DND-41 (cell line): ENCODE measurements at regions not wholly inside any gene's neighbourhood (a gene's known extent, or its start where the extent isn't known, plus 50 kb on each side); places are given as distances from the start of the nearest gene placed in this dataset.

Experiments used
- ATAC-seq: fragments of 200-7000 bp; cut with Tn5 transposase; 3 replicates; pipeline ENCODE4 v1.9.1; 2021; ENCODE audit warnings: low read depth; ENCODE audit not compliant: insufficient read depth
- DNase-seq: peaks from one replicate; pipeline ENCODE4 v3.0.0-alpha.2; 2020
- H2AFZ ChIP-seq: 2 replicates; pipeline ENCODE4 v1.6.0; 2012; ENCODE audit warnings: low read depth, low read length
- H3K27ac ChIP-seq: 2 replicates; pipeline ENCODE4 v1.5.1; 2012; ENCODE audit warnings: low read length, inconsistent platforms
- H3K27me3 ChIP-seq: fragments of 200-600 bp; sonication (generic); 2 replicates; pipeline ENCODE4 v1.6.0; 2012; ENCODE audit warnings: low read length, mild to moderate bottlenecking, inconsistent platforms; ENCODE audit not compliant: insufficient read depth, poor library complexity
- H3K36me3 ChIP-seq: 2 replicates; pipeline ENCODE4 v1.5.1; 2012; ENCODE audit warnings: low read length, inconsistent platforms; ENCODE audit not compliant: insufficient read depth
- H3K4me1 ChIP-seq: 2 replicates; pipeline ENCODE4 v1.5.1; 2012; ENCODE audit warnings: mild to moderate bottlenecking, low read length; ENCODE audit not compliant: insufficient read depth
- H3K4me2 ChIP-seq: 2 replicates; pipeline ENCODE4 v1.6.0; 2012; ENCODE audit warnings: mild to moderate bottlenecking, moderate library complexity, low read length, inconsistent platforms; ENCODE audit not compliant: insufficient read depth
- H3K4me3 ChIP-seq, 2 experiments: fragments of 200-600 bp in 1 of 2; shearing (Covaris generic) in 1 of 2; 2 replicates each; pipeline ENCODE4 v1.5.1; 2012 to 2016; ENCODE audit warnings: inconsistent platforms in 2 of 2, low read length in 2 of 2, mild to moderate bottlenecking in 2 of 2, low read depth in 1 of 2, moderate library complexity in 1 of 2
- H3K79me2 ChIP-seq: 2 replicates; pipeline ENCODE4 v1.6.0; 2012; ENCODE audit warnings: low read length, inconsistent platforms; ENCODE audit not compliant: insufficient read depth
- H3K9ac ChIP-seq: 2 replicates; pipeline ENCODE4 v1.6.0; 2012; ENCODE audit warnings: low read depth, mild to moderate bottlenecking, inconsistent platforms, low read length, moderate library complexity
- H3K9me3 ChIP-seq: 2 replicates; pipeline ENCODE4 v1.5.1; 2012; ENCODE audit warnings: low read length, moderate library complexity, mild to moderate bottlenecking, inconsistent platforms; ENCODE audit not compliant: insufficient read depth, severe bottlenecking
- H4K20me1 ChIP-seq: 2 replicates; pipeline ENCODE4 v1.6.0; 2012; ENCODE audit warnings: low read length; ENCODE audit not compliant: insufficient read depth
- CTCF ChIP-seq: IDR thresholded peaks from 2 replicates; pipeline ENCODE4 v1.5.1; 2012; ENCODE audit warnings: borderline replicate concordance, low read length, moderate library complexity, mild to moderate bottlenecking; ENCODE audit not compliant: poor library complexity, severe bottlenecking; ENCODE audit errors: extremely low read depth
- EZH2 ChIP-seq: IDR thresholded peaks from 3 replicates; pipeline ENCODE4 v1.6.1; 2012; ENCODE audit warnings: borderline replicate concordance, low read depth, mild to moderate bottlenecking, moderate library complexity, low read length, inconsistent platforms; ENCODE audit not compliant: severe bottlenecking

- Histone ChIP-seq H3K4me1 (no peaks in the 10 kb centered on the region), H3K27ac (no peak overlapping the region), H3K9ac (no peak overlapping the region), H3K27me3 (peaks cover 3% of the 10 kb centered on the region), H4K20me1 (peaks cover 4% of the 10 kb centered on the region; the same call in 1 of the 2 replicates), H3K36me3 (no peaks in the 10 kb centered on the region), H3K9me3 (no peaks in the 10 kb centered on the region), H3K4me2 (no peak overlapping the region), H2AFZ (no peak overlapping the region), H3K4me3 (no peak overlapping the region), H3K79me2 (no peaks in the 10 kb centered on the region)
- ATAC-seq, result no peak
- DNase-seq, result no peak
- TF ChIP-seq EZH2, result no peak
- TF ChIP-seq CTCF, result no peak
Measured at GRCh38 chr1:37135032-37135431, 100.7 kb upstream of the GRIK3 start.

- Histone ChIP-seq H4K20me1 (no peaks in the 10 kb centered on the region; the same call in 1 of the 2 replicates), H3K27ac (no peak overlapping the region), H3K79me2 (no peaks in the 10 kb centered on the region), H3K4me1 (no peaks in the 10 kb centered on the region), H3K27me3 (peaks cover 3% of the 10 kb centered on the region), H3K4me2 (no peak overlapping the region), H2AFZ (no peak overlapping the region), H3K36me3 (no peaks in the 10 kb centered on the region), H3K9ac (no peak overlapping the region), H3K4me3 (no peak overlapping the region), H3K9me3 (no peaks in the 10 kb centered on the region)
- DNase-seq (no peak), ATAC-seq (no peak)
- TF ChIP-seq EZH2, result no peak
- TF ChIP-seq CTCF, result no peak
Measured at GRCh38 chr1:37137014-37137413, 102.7 kb upstream of the GRIK3 start.

GRCh38 chr1:37137601-37138000, 103.3 kb upstream of the GRIK3 start:
- H3K27ac ChIP-seq, result no peak overlapping the region
- H3K4me3 ChIP-seq, result no peak overlapping the region
- no peak overlapping the region for H3K9ac ChIP-seq
- H3K9me3 ChIP-seq, result no peaks in the 10 kb centered on the region
- DNase-seq (no peak), ATAC-seq (no peak)
- H3K79me2 ChIP-seq, result no peaks in the 10 kb centered on the region
- H3K36me3 ChIP-seq, result no peaks in the 10 kb centered on the region
- no peak overlapping the region for H2AFZ ChIP-seq
- no peak overlapping the region for H3K4me2 ChIP-seq
- TF ChIP-seq EZH2, result no peak
- no peak for TF ChIP-seq CTCF
- H4K20me1 ChIP-seq, result no peaks in the 10 kb centered on the region; the same call in 1 of the 2 replicates
- H3K27me3 ChIP-seq, result peaks cover 3% of the 10 kb centered on the region
- no peaks in the 10 kb centered on the region for H3K4me1 ChIP-seq

GRCh38 chr1:37143800-37144199, 109.5 kb upstream of the GRIK3 start:
- Histone ChIP-seq H3K27ac (no peak overlapping the region), H3K27me3 (no peaks in the 10 kb centered on the region), H2AFZ (no peak overlapping the region), H3K4me3 (no peak overlapping the region), H3K4me2 (no peak overlapping the region), H3K9ac (no peak overlapping the region), H3K36me3 (no peaks in the 10 kb centered on the region), H3K4me1 (no peaks in the 10 kb centered on the region), H3K79me2 (no peaks in the 10 kb centered on the region), H3K9me3 (no peaks in the 10 kb centered on the region), H4K20me1 (no peaks in the 10 kb centered on the region)
- DNase-seq, result peak; percentile 20
- ATAC-seq, result no peak
- no peak for TF ChIP-seq CTCF
- no peak for TF ChIP-seq EZH2
